GM12892 (cell line): ENCODE measurements at regions not wholly inside any gene's neighbourhood (a gene's known extent, or its start where the extent isn't known, plus 50 kb on each side); places are given as distances from the start of the nearest gene placed in this dataset.

ENCODE experiments used
- POLR2A ChIP-seq: IDR thresholded peaks from 2 replicates; pipeline ENCODE4 v1.6.1; 2011; ENCODE audit warnings: low read depth, low read length, control low read depth
- POLR2AphosphoS5 ChIP-seq: IDR thresholded peaks from 2 replicates; pipeline ENCODE4 v1.6.1; 2011; ENCODE audit warnings: low read depth, low read length, control low read depth
- TAF1 ChIP-seq: IDR thresholded peaks from 2 replicates; pipeline ENCODE4 v1.6.1; 2011; ENCODE audit warnings: low read depth, mild to moderate bottlenecking, control low read depth, low read length, borderline replicate concordance

DNA sequence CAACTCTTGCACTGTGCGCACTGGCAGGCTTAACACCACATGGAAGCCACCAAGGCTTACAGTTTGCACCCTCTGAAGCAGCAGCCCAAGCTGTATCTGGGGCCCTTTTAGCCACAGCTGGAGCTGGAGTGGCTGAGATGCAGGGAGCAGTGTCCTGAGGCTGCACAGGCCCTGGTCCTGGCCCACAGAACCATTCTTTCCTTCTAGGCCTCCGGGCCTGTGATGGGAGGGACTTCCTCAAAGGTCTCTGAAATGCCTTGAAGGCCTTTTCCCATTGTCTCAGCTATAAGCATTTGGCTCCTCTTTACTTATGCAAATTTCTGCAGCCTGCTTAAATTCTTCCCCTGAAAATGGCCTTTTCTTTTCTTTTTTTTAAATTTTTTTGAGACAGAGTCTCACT, 104.4 kb upstream of the CPLX2 start:
- TF ChIP-seq POLR2A (no peak), POLR2AphosphoS5 (no peak), TAF1 (no peak)
